AG09319 (cell line): ENCODE measurements at regions not wholly inside any gene's neighbourhood (a gene's known extent, or its start where the extent isn't known, plus 50 kb on each side); places are given as distances from the start of the nearest gene placed in this dataset.
"Not testable (repeated sequence)": the region's sequence is repeated elsewhere in the genome, so short reads cannot be mapped to it uniquely, and the experiment has no call there.

ENCODE experiments used
- DNase-seq: peaks from one replicate; pipeline ENCODE4 v3.0.0-alpha.2; 2010; ENCODE audit warnings: low read depth; ENCODE audit errors: extremely low read depth
- TF ChIP-seq, protein P1 (sequence below): IDR thresholded peaks from 2 replicates; pipeline ENCODE4 v1.5.1; 2011; ENCODE audit warnings: low read depth, mild to moderate bottlenecking, inconsistent platforms, low read length, moderate library complexity

DNA sequence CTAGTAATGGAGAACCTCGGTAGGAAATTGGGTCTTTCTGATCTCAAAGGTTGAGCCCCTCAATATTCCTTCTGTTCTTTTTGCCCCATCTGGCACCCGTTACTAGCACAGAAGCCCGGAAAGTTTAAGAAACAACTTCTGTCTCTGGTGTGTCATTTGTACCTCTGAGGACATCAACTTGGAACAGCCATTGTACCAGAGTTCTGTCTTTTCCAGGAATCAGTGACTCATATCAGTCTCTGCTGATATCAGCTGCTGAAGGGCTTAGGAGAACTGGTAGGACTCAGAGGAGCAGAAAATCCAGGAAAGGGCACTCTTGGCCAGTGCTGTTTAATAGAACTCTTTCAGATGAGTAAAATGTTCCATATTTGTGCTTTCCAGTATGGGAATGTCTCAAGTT lies 78.3 kb upstream of the CHD6 start:
- TF ChIP-seq, protein P1, sequence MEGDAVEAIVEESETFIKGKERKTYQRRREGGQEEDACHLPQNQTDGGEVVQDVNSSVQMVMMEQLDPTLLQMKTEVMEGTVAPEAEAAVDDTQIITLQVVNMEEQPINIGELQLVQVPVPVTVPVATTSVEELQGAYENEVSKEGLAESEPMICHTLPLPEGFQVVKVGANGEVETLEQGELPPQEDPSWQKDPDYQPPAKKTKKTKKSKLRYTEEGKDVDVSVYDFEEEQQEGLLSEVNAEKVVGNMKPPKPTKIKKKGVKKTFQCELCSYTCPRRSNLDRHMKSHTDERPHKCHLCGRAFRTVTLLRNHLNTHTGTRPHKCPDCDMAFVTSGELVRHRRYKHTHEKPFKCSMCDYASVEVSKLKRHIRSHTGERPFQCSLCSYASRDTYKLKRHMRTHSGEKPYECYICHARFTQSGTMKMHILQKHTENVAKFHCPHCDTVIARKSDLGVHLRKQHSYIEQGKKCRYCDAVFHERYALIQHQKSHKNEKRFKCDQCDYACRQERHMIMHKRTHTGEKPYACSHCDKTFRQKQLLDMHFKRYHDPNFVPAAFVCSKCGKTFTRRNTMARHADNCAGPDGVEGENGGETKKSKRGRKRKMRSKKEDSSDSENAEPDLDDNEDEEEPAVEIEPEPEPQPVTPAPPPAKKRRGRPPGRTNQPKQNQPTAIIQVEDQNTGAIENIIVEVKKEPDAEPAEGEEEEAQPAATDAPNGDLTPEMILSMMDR: no peak
- no peak for DNase-seq

DNA sequence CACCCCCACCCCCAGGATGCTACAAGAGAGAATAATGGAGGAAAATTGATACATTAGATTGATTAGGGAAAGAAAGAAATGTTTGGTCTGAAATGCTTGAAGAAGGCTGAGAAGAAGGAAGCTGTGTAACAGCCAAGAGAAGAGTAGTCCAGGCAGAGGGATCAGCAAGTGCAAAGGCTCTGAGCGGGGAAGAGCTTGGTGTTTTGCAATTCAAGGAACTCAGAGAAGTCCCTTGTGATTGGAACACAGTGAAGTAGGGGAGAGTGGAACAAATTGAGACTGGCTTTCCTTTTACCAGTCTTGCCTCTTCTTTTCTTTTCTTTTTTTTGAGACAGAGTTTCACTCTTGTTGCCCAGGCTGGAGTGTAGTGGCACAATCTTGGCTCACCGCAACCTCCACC lies 76.6 kb upstream of the CHD6 start:
- no peak for DNase-seq
- TF ChIP-seq, protein P1: no peak

DNA sequence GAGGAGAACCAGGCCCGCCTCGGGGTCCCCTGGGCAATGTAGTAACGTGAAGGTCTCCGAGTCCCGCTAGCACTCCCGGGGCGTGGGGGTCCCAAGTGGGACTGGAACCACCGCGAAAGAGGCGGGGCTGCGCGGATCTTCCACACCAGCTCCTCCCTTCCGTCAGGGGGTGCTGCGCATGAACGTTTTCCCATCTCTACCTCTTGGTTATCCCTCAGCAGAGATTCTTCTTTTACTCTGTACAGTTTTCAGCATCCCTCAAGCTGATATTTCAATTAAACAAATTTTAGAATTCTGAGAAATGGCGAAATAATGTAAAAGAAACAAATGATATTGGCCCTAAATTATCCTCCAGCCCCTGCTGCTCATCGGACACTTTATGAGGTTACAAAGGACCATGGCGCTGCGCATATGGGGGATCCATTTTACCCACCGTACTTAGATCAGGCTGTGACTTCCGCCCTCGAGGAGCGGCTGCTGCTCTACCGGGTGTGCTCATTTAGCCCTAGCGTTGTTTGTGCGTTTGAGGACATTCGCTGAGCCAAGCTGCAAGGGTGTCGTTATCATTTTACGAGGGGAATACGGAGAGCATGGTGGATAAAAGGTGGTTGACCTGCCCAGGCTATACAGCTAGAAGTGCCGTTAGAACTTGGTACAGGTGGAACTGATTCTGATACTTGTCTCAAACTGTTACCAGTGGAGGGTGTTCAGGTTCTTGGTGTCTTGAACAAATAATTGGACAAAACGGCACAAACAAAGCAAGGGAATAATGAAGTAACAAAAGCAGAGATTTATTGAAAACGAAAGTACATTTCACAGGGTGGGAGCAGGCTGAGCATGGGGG lies 75.2 kb upstream of the CHD6 start:
- TF ChIP-seq, protein P1: peak; percentile 41
- DNase-seq: peak; percentile 53

DNA sequence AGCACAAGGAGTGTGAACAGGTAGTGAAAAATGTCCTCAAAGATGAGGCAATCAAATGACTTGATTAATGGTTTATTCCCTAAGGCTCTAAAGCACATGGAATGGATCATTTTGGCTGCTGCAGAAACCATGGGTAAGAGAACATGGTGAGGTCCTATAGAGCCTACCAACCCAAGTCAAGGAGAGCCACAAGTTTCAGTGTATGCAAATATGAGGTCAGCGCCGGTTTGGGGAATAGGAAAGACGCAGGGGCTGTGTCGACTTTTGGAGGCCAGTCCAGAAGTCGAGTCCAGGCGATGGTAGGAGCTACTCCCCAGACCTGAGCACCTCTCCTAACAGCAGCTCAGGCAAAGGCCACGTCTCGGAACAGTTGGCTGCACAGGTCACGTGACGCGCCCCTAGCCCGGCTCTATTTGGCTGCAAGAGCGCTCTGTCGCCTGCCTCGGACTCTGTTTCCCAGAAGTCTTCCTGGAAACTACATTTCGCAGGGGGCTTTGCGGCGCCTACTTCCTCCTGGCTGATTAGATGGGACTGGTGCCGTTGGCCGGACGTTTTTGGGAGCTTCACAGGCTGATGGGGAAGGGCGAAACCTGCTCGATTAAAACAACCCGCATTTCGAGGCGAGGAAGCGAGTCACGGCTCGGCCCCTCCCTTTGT lies 74.4 kb upstream of the CHD6 start:
- no peak for DNase-seq
- TF ChIP-seq, protein P1: no peak

DNA sequence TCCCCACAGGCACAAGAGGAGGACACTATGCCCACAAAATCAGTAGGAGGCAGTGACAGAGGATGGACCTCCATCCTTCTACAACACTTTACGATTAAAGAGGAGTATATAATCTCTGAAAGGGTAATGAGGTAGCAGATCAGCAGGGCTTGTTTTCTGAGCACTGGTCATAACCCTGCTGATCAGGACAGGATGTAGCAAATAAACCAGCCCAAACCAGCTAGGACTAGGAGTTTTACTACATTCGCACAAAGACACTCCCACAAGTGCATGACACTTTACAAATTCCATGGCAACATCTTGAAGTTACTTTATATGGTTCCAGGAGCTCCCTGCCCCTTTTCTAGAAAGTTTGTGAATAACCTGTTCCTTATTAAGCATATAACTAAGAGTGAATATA lies 73.3 kb upstream of the CHD6 start:
- DNase-seq: no peak
- TF ChIP-seq, protein P1: no peak

DNA sequence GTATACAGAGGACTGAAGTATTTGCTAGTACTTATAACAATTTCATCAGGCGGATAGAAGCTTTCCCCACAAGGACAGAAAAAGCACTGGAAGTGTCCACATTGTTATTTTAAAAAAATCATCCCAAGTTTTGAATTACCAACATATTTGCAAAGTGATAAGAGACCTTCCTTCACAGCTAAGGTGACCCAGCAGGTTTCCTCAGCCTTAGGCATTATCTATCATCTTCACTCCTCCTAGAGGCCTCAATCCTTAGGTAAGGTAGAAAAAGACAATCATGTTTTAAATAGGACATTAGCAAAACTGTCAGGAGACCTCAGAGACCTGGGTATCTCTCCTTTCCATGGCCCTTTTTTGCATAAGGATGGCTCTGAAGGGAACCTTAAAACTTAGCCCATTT lies 72.5 kb upstream of the CHD6 start:
- TF ChIP-seq, protein P1: no peak
- no peak for DNase-seq

DNA sequence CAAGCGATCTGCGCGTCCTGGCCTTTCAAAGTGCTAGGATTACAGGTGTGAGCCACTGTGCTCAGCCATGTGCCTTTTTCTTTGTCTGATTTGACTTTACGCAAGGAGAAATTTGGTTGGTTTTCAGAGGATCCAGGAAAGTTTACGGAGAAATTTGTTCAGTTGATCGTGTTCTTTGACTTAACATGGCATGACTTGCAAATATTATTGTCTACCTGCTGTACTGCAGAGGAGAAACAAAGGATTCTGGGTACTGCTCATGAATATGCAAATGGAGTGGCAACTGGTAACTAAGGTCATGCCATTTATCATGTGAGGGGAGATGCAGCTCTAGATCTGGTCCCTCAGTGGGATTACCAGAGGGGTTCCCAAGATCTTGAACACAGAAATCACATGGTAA lies 68.8 kb upstream of the CHD6 start:
- TF ChIP-seq, protein P1: no peak
- DNase-seq: no peak

DNA sequence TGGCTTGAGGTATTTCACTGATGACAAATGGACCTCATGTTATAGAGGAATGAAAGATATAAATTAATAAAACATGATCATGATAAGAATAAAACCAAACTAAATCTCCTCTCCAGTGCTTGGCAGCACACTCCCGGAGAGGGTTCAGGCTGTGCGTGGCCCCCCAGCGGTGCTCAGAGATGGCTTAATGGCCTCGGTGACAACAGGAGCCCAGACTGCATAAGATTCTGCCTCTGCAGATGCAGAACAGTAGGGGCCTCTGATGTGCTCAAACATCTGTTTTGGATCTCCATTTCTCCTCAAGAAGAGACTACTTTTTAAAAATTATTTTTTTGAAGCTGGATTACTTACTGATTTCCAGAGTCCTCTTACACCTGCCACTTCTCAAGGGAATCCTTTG lies 67.0 kb upstream of the CHD6 start:
- not testable (repeated sequence) for DNase-seq
